ENCODE measurements at regions not wholly inside any gene's neighbourhood (a gene's known extent, or its start where the extent isn't known, plus 50 kb on each side); places are given as distances from the start of the nearest gene placed in this dataset.

DNA sequence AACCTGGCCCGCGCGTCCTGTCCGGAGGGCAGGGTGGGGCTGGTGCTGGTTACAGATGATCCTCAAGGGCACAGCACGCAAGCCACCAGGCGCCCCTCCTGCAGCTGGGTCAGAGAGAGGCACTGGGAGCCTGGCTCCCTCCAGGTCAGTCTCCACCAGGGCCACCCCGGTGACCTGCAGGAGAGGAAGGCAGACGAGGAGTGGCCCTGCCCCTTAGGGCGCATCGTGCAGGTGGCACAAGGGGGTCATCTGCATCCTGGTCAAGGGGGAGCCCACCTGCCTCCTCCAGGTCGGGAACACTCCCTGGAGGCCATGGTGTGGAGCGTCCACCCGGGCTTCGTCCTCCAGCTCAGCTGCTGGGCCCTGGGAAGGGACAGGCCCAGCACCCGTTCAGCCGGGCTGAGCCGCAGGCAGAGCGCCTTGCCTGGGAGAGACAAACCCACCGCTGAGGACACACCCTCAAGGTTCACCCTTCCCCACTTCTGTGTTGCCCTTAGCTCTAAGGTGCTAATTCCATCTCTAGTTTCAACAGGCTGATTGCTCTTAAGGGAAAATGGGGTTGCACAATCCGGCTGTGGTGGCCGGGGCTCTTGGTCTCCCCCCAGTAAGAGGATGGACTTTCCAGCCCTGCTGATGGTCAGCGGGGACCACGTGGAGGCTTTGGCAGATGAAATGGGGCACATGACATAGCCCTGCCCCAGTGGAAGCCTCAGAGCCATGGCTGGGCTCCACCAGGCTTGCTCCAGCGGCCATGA is 63.2 kb downstream of the SIK1 start:
- Histone ChIP-seq H3K27me3 (ENCODE audit: insufficient read depth, low read length) (no peaks in the 10 kb centered on the region), H3K36me3 (ENCODE audit: control insufficient read depth in 1 of 2, insufficient read depth in 2 of 2, low read length in 2 of 2) (no peaks in the 10 kb centered on the region), H2AFZ (ENCODE audit: low read depth, low read length, poor library complexity, severe bottlenecking) (no peak overlapping the region), H3K4me3 (replicated peaks in 1 of 2; ENCODE audit: low read depth in 1 of 2, low read length in 2 of 2) (no peak overlapping the region), H3K4me1 (ENCODE audit: control insufficient read depth in 1 of 2, insufficient read depth in 2 of 2, low read length in 2 of 2) (no peaks in the 10 kb centered on the region), H3K4me2 (ENCODE audit: low read length) (no peak overlapping the region), H3K27ac (ENCODE audit: low read depth, low read length) (no peak overlapping the region), H3K9me2 (ENCODE audit: insufficient read depth) (no peaks in the 10 kb centered on the region), H3K9ac (ENCODE audit: low read length) (no peak overlapping the region), H3K9me3 (ENCODE audit: control insufficient read depth in 1 of 2, insufficient read depth in 1 of 2, low read depth in 1 of 2, low read length in 2 of 2) (no peaks in the 10 kb centered on the region), H3K79me2 (ENCODE audit: insufficient read depth, low read length) (no peaks in the 10 kb centered on the region), H4K20me1 (ENCODE audit: insufficient read depth) (no peaks in the 10 kb centered on the region)
- intact Hi-C loops (cut with micrococcal nuclease) = no loop called here
- no peak; the same call in 1 of the 2 replicates for ATAC-seq
- no TSS peak for BruUV-seq (replicated peaks)
- no peak for DNase-seq (ENCODE audit: low read depth, low spot score)
- POLR2A ChIA-PET = no interaction called here
- CTCF ChIA-PET = no interaction called here
- RAD21 ChIA-PET (ENCODE audit: low non-redundant PET in 1 of 2, low total read pairs in 2 of 2, uncharacterized antibody in 2 of 2, unreplicated experiment in 2 of 2) = no interaction called here
- TF ChIP-seq POLR2A (IDR thresholded peaks at IDR 0.05; ENCODE audit: borderline replicate concordance, extremely low read depth, insufficient read depth, insufficient read length) (no peak), TCF7L2 (IDR thresholded peaks at IDR 0.05; ENCODE audit: borderline replicate concordance, extremely low read depth, insufficient read depth, insufficient read length) (no peak), JUND (IDR thresholded peaks at IDR 0.05) (no peak), POLR2AphosphoS5 (IDR thresholded peaks at IDR 0.05; ENCODE audit: low read depth, low read length) (no peak), ELF1 (IDR thresholded peaks at IDR 0.05; ENCODE audit: borderline replicate concordance, low read depth) (no peak), ZNF274 (IDR thresholded peaks at IDR 0.05; ENCODE audit: low read depth, low read length) (no peak), YY1 (IDR thresholded peaks at IDR 0.05; ENCODE audit: extremely low read depth, insufficient replicate concordance, low read depth, low read length) (no peak), ZBTB33 (IDR thresholded peaks at IDR 0.05; ENCODE audit: extremely low read depth, insufficient replicate concordance, low read length) (no peak), EZH2 (IDR thresholded peaks at IDR 0.05) (no peak)

Data from HCT116 (cell line).